K562 (cell line): ENCODE measurements at regions not wholly inside any gene's neighbourhood (a gene's known extent, or its start where the extent isn't known, plus 50 kb on each side); places are given as distances from the start of the nearest gene placed in this dataset.

Source experiments
- ATAC-seq: fragments of 200-7000 bp; cut with Tn5 transposase; 3 replicates; pipeline ENCODE4 v1.9.1; 2020; ENCODE audit warnings: moderate library complexity
- BruUV-seq: library from RNA; stranded (reverse); fragments of 400-500 nt; replicated peaks from 2 replicates; lab custom pipeline; 2021; lab: Mats Ljungman, UMichigan
- CTCF ChIA-PET: fragments of 300-600 bp; formaldehyde crosslinking; extraction: SDS; loops from one replicate; lab custom pipeline; 2021; ENCODE audit warnings: low intra/inter-chr PET ratio; lab: Yijun Ruan, JAX
- POLR2A ChIA-PET: fragments of 300-600, 350-650 bp; sonication (Branson Sonifier 250); formaldehyde crosslinking; extraction: SDS; loops from one replicate; lab custom pipeline; 2021; ENCODE audit warnings: antibody characterized with exemption, inconsistent platforms; lab: Yijun Ruan, JAX
- DNase-seq, 4 experiments: peaks; one replicate each; pipeline versions ENCODE4 v3.0.0 to v3.0.0-alpha.2; 2011 to 2018; ENCODE audit warnings: low spot score in 3 of 4, mixed read lengths in 3 of 4; ENCODE audit errors: extremely low read depth in 1 of 4
- FAIRE-seq: peaks from 2 replicates; lab custom pipeline; 2011; peaks lifted over from hg19 to GRCh38; lab: Jason Lieb, UNC
- H2AFZ ChIP-seq: 2 replicates; pipeline ENCODE4 v1.6.0; 2011; ENCODE audit warnings: low read depth, low read length, control low read depth, inconsistent platforms
- H3K27ac ChIP-seq: fragments of 200-600 bp; 3 replicates; pipeline ENCODE4 v1.8.0; 2011; ENCODE audit warnings: low read depth, mild to moderate bottlenecking, control low read depth, inconsistent platforms, low read length, moderate library complexity, mixed read lengths; ENCODE audit errors: extremely low read depth
- H3K27me3 ChIP-seq, 2 experiments: fragments of 300-600 bp in 1 of 2; 2 replicates in 1 of 2; 3 replicates in 1 of 2; pipeline versions ENCODE4 v1.6.0 to v1.8.0; 2011; ENCODE audit warnings: inconsistent platforms in 2 of 2, low read length in 2 of 2, mild to moderate bottlenecking in 1 of 2, mixed read lengths in 1 of 2, moderate library complexity in 1 of 2; ENCODE audit not compliant: control insufficient read depth in 2 of 2, insufficient read depth in 2 of 2
- H3K36me3 ChIP-seq: fragments of 300-600 bp; 3 replicates; pipeline ENCODE4 v1.8.0; 2011; ENCODE audit warnings: mild to moderate bottlenecking, low read length, inconsistent platforms; ENCODE audit not compliant: control insufficient read depth, insufficient read depth
- H3K4me1 ChIP-seq, 2 experiments: fragments of 200-600 bp in 1 of 2; replicated peaks in 1 of 2; 2 replicates in 1 of 2; 3 replicates in 1 of 2; pipeline versions ENCODE4 v1.5.1 to v1.8.0; 2011; ENCODE audit warnings: inconsistent platforms in 2 of 2, low read length in 2 of 2, mild to moderate bottlenecking in 1 of 2, mixed read lengths in 1 of 2, moderate library complexity in 1 of 2; ENCODE audit not compliant: control insufficient read depth in 2 of 2, insufficient read depth in 2 of 2
- H3K4me2 ChIP-seq: 2 replicates; pipeline ENCODE4 v1.6.1; 2011; ENCODE audit warnings: low read length, control low read depth, inconsistent platforms, mixed read lengths; ENCODE audit not compliant: insufficient read depth
- H3K4me3 ChIP-seq: fragments of 200-600 bp; sonication (generic), shearing (Covaris generic); 2 replicates; pipeline ENCODE4 v1.5.1; 2016; ENCODE audit warnings: control low read depth, inconsistent platforms
- H3K79me2 ChIP-seq: fragments of 200-600 bp; 3 replicates; pipeline ENCODE4 v1.8.0; 2011; ENCODE audit warnings: low read length, inconsistent platforms; ENCODE audit not compliant: control insufficient read depth, insufficient read depth
- H3K9ac ChIP-seq, 2 experiments: 2 replicates each; pipeline versions ENCODE4 v1.6.0 to v1.6.1; 2011; ENCODE audit warnings: low read depth in 2 of 2, low read length in 2 of 2, control low read depth in 1 of 2, inconsistent platforms in 1 of 2, mild to moderate bottlenecking in 1 of 2, mixed read lengths in 1 of 2; ENCODE audit not compliant: insufficient read depth in 1 of 2
- H3K9me1 ChIP-seq: one replicate; pipeline ENCODE4 v1.6.0; 2011; ENCODE audit warnings: inconsistent platforms, mild to moderate bottlenecking, low read length, moderate library complexity; ENCODE audit not compliant: control insufficient read depth, insufficient read depth
- H3K9me3 ChIP-seq: replicated peaks from 2 replicates; pipeline ENCODE4 v1.5.1; 2011; ENCODE audit warnings: low read depth, low read length, inconsistent platforms; ENCODE audit not compliant: control insufficient read depth, insufficient read depth
- H4K20me1 ChIP-seq: replicated peaks from 2 replicates; pipeline ENCODE4 v1.6.1; 2011; ENCODE audit warnings: low read length, inconsistent platforms, mixed read lengths; ENCODE audit not compliant: control insufficient read depth, insufficient read depth
- DPF2 ChIP-seq: fragments of 450-650 bp; IDR thresholded peaks from 2 replicates; pipeline ENCODE4 v1.6.1; 2016
- HMGN3 ChIP-seq: IDR thresholded peaks from 2 replicates; pipeline ENCODE4 v1.6.1; 2011; ENCODE audit warnings: borderline replicate concordance, low read depth, mild to moderate bottlenecking, mixed read lengths, low read length; ENCODE audit not compliant: insufficient read length; ENCODE audit errors: extremely low read depth
- KDM2B ChIP-seq: fragments of 250-450 bp; sonication (Bioruptor Pico); IDR thresholded peaks from 2 replicates; pipeline ENCODE4 v1.8.0; 2021; ENCODE audit warnings: mild to moderate bottlenecking, moderate library complexity
- MXI1 ChIP-seq: IDR thresholded peaks from 2 replicates; pipeline ENCODE4 v1.6.1; 2011; ENCODE audit warnings: low read depth, mild to moderate bottlenecking, improper control_type of control experiment, low read length
- RBFOX2 ChIP-seq: fragments of 200-400 bp; formaldehyde crosslinking; IDR thresholded peaks from 2 replicates; pipeline ENCODE4 v1.6.1; 2017; ENCODE audit warnings: low read depth, mild to moderate bottlenecking, low read length, moderate library complexity
- SP2 ChIP-seq: IDR thresholded peaks from 2 replicates; pipeline ENCODE4 v1.6.1; 2011; ENCODE audit warnings: mild to moderate bottlenecking, low read depth, low read length, moderate library complexity; ENCODE audit not compliant: poor library complexity, severe bottlenecking; ENCODE audit errors: extremely low read depth
- SRSF7 ChIP-seq: fragments of 200-400 bp; formaldehyde crosslinking; optimal IDR thresholded peaks from 2 replicates; pipeline ENCODE3; 2017; ENCODE audit warnings: mild to moderate bottlenecking, low read depth, low read length
- TAF15 ChIP-seq: fragments of 200-400 bp; formaldehyde crosslinking; IDR thresholded peaks from 2 replicates; pipeline ENCODE4 v1.6.1; 2017; ENCODE audit warnings: mild to moderate bottlenecking, low read depth, low read length, moderate library complexity
- U2AF2 ChIP-seq: fragments of 200-400 bp; formaldehyde crosslinking; optimal IDR thresholded peaks from 2 replicates; pipeline ENCODE3; 2017; ENCODE audit warnings: low read depth, mild to moderate bottlenecking, low read length
- WGBS: fragments of 100-300 bp; shearing (Covaris generic); methylation state at CpG from one replicate; pipeline ENCODE4 v1.1.6; 2016; ENCODE audit warnings: low coverage, mixed read lengths; ENCODE audit not compliant: insufficient coverage; ENCODE audit errors: missing lambda C conversion rate; 5-methylcytosine and 5-hydroxymethylcytosine counted together
- in situ Hi-C: fragments of 300-500 bp; cut with MboI; formaldehyde crosslinking; loops from 4 replicates; pipeline ENCODE4 v1.15.0; 2018; ENCODE audit warnings: inconsistent platforms, mixed read lengths
- intact Hi-C: fragments of 100-400 bp; cut with micrococcal nuclease; formaldehyde crosslinking; loops from 2 replicates; pipeline ENCODE4 v1.14.2; 2022
- TF ChIP-seq, protein P1 (sequence below): fragments of 450-650 bp; IDR thresholded peaks from 2 replicates; pipeline ENCODE4 v1.7.1; 2018; ENCODE audit warnings: mild to moderate bottlenecking, low read depth; ENCODE audit not compliant: partially characterized antibody
- TF ChIP-seq, protein P2 (sequence below): fragments of 250-450 bp; sonication (Bioruptor Pico); IDR thresholded peaks from 2 replicates; pipeline ENCODE4 v1.5.1; 2021; ENCODE audit warnings: mild to moderate bottlenecking
- TF ChIP-seq, protein P3 (sequence below), 2 experiments: fragments of 200-800 bp in 1 of 2; sonication (Bioruptor generic) in 1 of 2; sonication (generic) in 1 of 2; formaldehyde crosslinking in 1 of 2; IDR thresholded peaks in 1 of 2; conservative IDR thresholded peaks in 1 of 2; 2 replicates each; pipeline versions ENCODE4 v1.5.0 to v1.6.1; 2016 to 2020; ENCODE audit warnings: missing compliant biosample characterization in 1 of 2, missing genetic modification characterization in 1 of 2, missing genetic modification reagents in 1 of 2

DNA sequence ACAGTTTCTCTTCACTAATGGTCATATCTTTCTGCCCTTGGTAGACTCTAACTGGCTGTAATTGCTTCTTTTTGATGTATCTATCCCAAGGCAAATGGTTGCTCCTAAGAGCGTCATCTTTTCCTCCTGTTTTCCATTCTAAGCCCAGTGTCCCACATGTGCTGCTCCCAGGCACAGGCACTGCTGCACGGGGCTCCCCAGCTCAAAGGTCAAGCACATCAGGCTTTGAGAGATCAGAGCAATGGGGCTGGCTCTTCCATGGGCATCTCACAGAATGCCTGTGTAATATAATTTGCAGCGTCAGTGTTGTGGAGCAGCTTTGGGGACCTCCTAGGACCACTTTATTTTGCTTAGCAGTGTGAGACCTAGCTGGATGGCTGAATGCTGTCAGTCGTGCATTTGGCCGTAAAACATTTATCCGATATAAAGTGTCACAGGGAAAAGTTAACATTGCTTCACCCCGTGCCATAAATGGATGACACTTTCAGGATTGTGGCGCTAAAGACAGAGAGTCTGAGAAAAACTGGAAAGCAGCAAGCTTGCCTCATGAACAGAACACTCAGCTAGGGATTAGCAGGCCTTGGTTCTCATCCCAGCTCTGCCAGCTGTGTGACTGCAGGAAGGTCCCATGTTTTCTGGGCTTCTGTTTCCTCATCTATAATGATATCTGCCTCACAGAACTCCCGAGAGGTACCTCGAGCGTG, 277.5 kb upstream of the TBL1XR1 start:
- intact Hi-C loops, result loop anchor here (10.0 kb wide), 1 partner anchor 280 kb away; the partner anchor contains the start of gene TBL1XR1
- Histone ChIP-seq H3K79me2 (no peaks in the 10 kb centered on the region), H3K9me1 (no peaks in the 10 kb centered on the region), H3K4me3 (no peak overlapping the region), H3K9me3 (no peaks in the 10 kb centered on the region), H3K9ac (no peak overlapping the region), H3K27ac (no peak overlapping the region), H3K4me1 (peaks cover 0 to under 1% of the 10 kb centered on the region in 2 experiments; a peak in 1 of 5 replicates), H4K20me1 (no peaks in the 10 kb centered on the region), H3K27me3 (no peaks in the 10 kb centered on the region), H3K36me3 (no peaks in the 10 kb centered on the region), H3K4me2 (no peak overlapping the region), H2AFZ (peak overlapping the region; percentile 36; the same call in 1 of the 2 replicates)
- FAIRE-seq (no peak), ATAC-seq (no peak), DNase-seq (no peak)
- in situ Hi-C loops, result no loop called here
- WGBS, result 45% methylated on average over 11 of the region's 11 CpGs
- ChIA-PET CTCF (no interaction called here), POLR2A (no interaction called here)
- no TSS peak for BruUV-seq
- TF ChIP-seq SRSF7 (no peak), DPF2 (no peak), HMGN3 (no peak), KDM2B (CRISPR knock-in tag) (no peak), U2AF2 (no peak), MXI1 (no peak), RBFOX2 (no peak), SP2 (no peak), TAF15 (no peak)
- TF ChIP-seq, protein P1, sequence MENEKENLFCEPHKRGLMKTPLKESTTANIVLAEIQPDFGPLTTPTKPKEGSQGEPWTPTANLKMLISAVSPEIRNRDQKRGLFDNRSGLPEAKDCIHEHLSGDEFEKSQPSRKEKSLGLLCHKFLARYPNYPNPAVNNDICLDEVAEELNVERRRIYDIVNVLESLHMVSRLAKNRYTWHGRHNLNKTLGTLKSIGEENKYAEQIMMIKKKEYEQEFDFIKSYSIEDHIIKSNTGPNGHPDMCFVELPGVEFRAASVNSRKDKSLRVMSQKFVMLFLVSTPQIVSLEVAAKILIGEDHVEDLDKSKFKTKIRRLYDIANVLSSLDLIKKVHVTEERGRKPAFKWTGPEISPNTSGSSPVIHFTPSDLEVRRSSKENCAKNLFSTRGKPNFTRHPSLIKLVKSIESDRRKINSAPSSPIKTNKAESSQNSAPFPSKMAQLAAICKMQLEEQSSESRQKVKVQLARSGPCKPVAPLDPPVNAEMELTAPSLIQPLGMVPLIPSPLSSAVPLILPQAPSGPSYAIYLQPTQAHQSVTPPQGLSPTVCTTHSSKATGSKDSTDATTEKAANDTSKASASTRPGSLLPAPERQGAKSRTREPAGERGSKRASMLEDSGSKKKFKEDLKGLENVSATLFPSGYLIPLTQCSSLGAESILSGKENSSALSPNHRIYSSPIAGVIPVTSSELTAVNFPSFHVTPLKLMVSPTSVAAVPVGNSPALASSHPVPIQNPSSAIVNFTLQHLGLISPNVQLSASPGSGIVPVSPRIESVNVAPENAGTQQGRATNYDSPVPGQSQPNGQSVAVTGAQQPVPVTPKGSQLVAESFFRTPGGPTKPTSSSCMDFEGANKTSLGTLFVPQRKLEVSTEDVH, result no peak
- TF ChIP-seq, protein P2, sequence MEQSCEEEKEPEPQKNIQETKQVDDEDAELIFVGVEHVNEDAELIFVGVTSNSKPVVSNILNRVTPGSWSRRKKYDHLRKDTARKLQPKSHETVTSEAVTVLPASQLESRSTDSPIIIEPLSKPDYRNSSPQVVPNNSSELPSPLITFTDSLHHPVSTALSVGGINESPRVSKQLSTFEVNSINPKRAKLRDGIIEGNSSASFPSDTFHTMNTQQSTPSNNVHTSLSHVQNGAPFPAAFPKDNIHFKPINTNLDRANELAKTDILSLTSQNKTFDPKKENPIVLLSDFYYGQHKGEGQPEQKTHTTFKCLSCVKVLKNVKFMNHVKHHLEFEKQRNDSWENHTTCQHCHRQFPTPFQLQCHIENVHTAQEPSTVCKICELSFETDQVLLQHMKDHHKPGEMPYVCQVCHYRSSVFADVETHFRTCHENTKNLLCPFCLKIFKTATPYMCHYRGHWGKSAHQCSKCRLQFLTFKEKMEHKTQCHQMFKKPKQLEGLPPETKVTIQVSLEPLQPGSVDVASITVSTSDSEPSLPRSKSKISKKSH (CRISPR knock-in tag), result no peak
- TF ChIP-seq, protein P3, sequence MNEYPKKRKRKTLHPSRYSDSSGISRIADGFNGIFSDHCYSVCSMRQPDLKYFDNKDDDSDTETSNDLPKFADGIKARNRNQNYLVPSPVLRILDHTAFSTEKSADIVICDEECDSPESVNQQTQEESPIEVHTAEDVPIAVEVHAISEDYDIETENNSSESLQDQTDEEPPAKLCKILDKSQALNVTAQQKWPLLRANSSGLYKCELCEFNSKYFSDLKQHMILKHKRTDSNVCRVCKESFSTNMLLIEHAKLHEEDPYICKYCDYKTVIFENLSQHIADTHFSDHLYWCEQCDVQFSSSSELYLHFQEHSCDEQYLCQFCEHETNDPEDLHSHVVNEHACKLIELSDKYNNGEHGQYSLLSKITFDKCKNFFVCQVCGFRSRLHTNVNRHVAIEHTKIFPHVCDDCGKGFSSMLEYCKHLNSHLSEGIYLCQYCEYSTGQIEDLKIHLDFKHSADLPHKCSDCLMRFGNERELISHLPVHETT (CRISPR knock-in tag; conservative IDR thresholded peaks at IDR 0.05 in 1 of 2, IDR thresholded peaks at IDR 0.05 in 1 of 2), result no peak
